ENCODE measurements at regions not wholly inside any gene's neighbourhood (a gene's known extent, or its start where the extent isn't known, plus 50 kb on each side); places are given as distances from the start of the nearest gene placed in this dataset.
"Not testable (repeated sequence)": the region's sequence is repeated elsewhere in the genome, so short reads cannot be mapped to it uniquely, and the experiment has no call there.

- ATAC-seq; intact Hi-C loops (cut with DNase I); DNase-seq (ENCODE audit: missing footprints): not testable (repeated sequence)
Observed at GRCh38 chr10:25840875-25841274, 93.2 kb upstream of the MYO3A start.

- no peak for DNase-seq (ENCODE audit: missing footprints)
- intact Hi-C loops (cut with DNase I): no loop called here
- no peak for ATAC-seq
Observed at GRCh38 chr10:25842146-25842545, 91.9 kb upstream of the MYO3A start.

- ATAC-seq (no peak), DNase-seq (ENCODE audit: missing footprints) (no peak)
- intact Hi-C loops (cut with DNase I): no loop called here
Observed at GRCh38 chr10:25843551-25844170, 90.4 kb upstream of the MYO3A start.

GRCh38 chr10:25844716-25845115 is 89.3 kb upstream of the MYO3A start:
- intact Hi-C loops (cut with DNase I); ATAC-seq; DNase-seq (ENCODE audit: missing footprints): not testable (repeated sequence)

GRCh38 chr10:25849268-25849667 is 84.8 kb upstream of the MYO3A start:
- DNase-seq (ENCODE audit: missing footprints): no peak
- ATAC-seq: no peak
- intact Hi-C loops (cut with DNase I): no loop called here

GRCh38 chr10:25849988-25850387 is 84.0 kb upstream of the MYO3A start:
- no peak for ATAC-seq
- intact Hi-C loops (cut with DNase I): no loop called here
- DNase-seq (ENCODE audit: missing footprints): no peak

- DNase-seq (ENCODE audit: missing footprints) (no peak), ATAC-seq (no peak)
- intact Hi-C loops (cut with DNase I): no loop called here
Observed at GRCh38 chr10:25851548-25851947, 82.5 kb upstream of the MYO3A start.

- ATAC-seq (no peak), DNase-seq (ENCODE audit: missing footprints) (no peak)
- intact Hi-C loops (cut with DNase I): no loop called here
Observed at GRCh38 chr10:25852364-25852941, 81.6 kb upstream of the MYO3A start.

- intact Hi-C loops (cut with DNase I): no loop called here
- ATAC-seq: no peak
- DNase-seq (ENCODE audit: missing footprints): no peak
Observed at GRCh38 chr10:25858076-25858475, 76.0 kb upstream of the MYO3A start.

- no peak for ATAC-seq
- intact Hi-C loops (cut with DNase I): no loop called here
- no peak for DNase-seq (ENCODE audit: missing footprints)
Observed at GRCh38 chr10:25865267-25865666, 68.8 kb upstream of the MYO3A start.

- intact Hi-C loops (cut with DNase I): no loop called here
- ATAC-seq (no peak), DNase-seq (ENCODE audit: missing footprints) (no peak)
Observed at GRCh38 chr10:25867321-25867720, 66.7 kb upstream of the MYO3A start.

GRCh38 chr10:25869067-25869591 is 64.9 kb upstream of the MYO3A start:
- DNase-seq (ENCODE audit: missing footprints) (no peak), ATAC-seq (no peak)
- intact Hi-C loops (cut with DNase I): no loop called here

GRCh38 chr10:25869609-25870008 is 64.4 kb upstream of the MYO3A start:
- intact Hi-C loops (cut with DNase I): loop anchor here (10.0 kb wide), 1 partner anchor 395 kb away; no protein-coding TSS in a partner anchor
- DNase-seq (ENCODE audit: missing footprints): no peak
- no peak for ATAC-seq

GRCh38 chr10:25874402-25874801 is 59.6 kb upstream of the MYO3A start:
- not testable (repeated sequence) for ATAC-seq; DNase-seq (ENCODE audit: missing footprints)
- intact Hi-C loops (cut with DNase I): loop anchor here (10.0 kb wide), 1 partner anchor 390 kb away; no protein-coding TSS in a partner anchor

GRCh38 chr10:25875556-25876165 is 58.4 kb upstream of the MYO3A start:
- intact Hi-C loops (cut with DNase I): loop anchor here (5.0 to 10.0 kb wide), 2 partner anchors 389 to 682 kb away; no protein-coding TSS in a partner anchor
- ATAC-seq (no peak), DNase-seq (ENCODE audit: missing footprints) (peak; percentile 69)

GRCh38 chr10:25877296-25877695 is 56.7 kb upstream of the MYO3A start:
- intact Hi-C loops (cut with DNase I): loop anchor here (5.0 to 10.0 kb wide), 2 partner anchors 388 to 680 kb away; no protein-coding TSS in a partner anchor

More at GRCh38 chr10:25877296-25877695, 56.7 kb upstream of the MYO3A start:
- ATAC-seq (no peak), DNase-seq (ENCODE audit: missing footprints) (no peak)

Data from Right ventricle myocardium inferior (tissue), 1 donor.